SK-N-SH treated with all-trans-retinoic acid at 6 μM for 48 hours (cell line): ENCODE measurements at regions not wholly inside any gene's neighbourhood (a gene's known extent, or its start where the extent isn't known, plus 50 kb on each side); places are given as distances from the start of the nearest gene placed in this dataset.
"Not testable (repeated sequence)": the region's sequence is repeated elsewhere in the genome, so short reads cannot be mapped to it uniquely, and the experiment has no call there.

Source experiments
- CSDC2 ChIP-seq: fragments of 250-450 bp; sonication (Bioruptor Pico); IDR thresholded peaks from 2 replicates; pipeline ENCODE4 v1.5.0; 2020; ENCODE audit warnings: mild to moderate bottlenecking, moderate library complexity
- CSRNP3 ChIP-seq: fragments of 250-450 bp; sonication (Bioruptor Pico); IDR thresholded peaks from 2 replicates; pipeline ENCODE4 v1.5.1; 2021; ENCODE audit warnings: mild to moderate bottlenecking, moderate library complexity
- ESRRG ChIP-seq: fragments of 250-450 bp; sonication (Bioruptor Pico); IDR thresholded peaks from 2 replicates; pipeline ENCODE4 v1.6.1; 2021; ENCODE audit warnings: mild to moderate bottlenecking
- OSR1 ChIP-seq: fragments of 250-450 bp; sonication (Bioruptor Pico); IDR thresholded peaks from 2 replicates; pipeline ENCODE4 v1.8.0; 2022; ENCODE audit warnings: moderate library complexity, mild to moderate bottlenecking, inconsistent platforms
- PATZ1 ChIP-seq: fragments of 250-450 bp; sonication (Bioruptor Pico); IDR thresholded peaks from 2 replicates; pipeline ENCODE4 v1.8.0; 2020; ENCODE audit warnings: mild to moderate bottlenecking, moderate library complexity, borderline replicate concordance
- POU6F1 ChIP-seq: fragments of 250-450 bp; sonication (Bioruptor Pico); IDR thresholded peaks from 2 replicates; pipeline ENCODE4 v1.8.0; 2021; ENCODE audit warnings: low read depth, mild to moderate bottlenecking, moderate library complexity, borderline replicate concordance
- SNAI2 ChIP-seq: fragments of 250-450 bp; sonication (Bioruptor Pico); IDR thresholded peaks from 2 replicates; pipeline ENCODE4 v1.5.0; 2020; ENCODE audit warnings: mild to moderate bottlenecking, moderate library complexity
- TCF4 ChIP-seq: fragments of 250-450 bp; sonication (Bioruptor Pico); IDR thresholded peaks from 2 replicates; pipeline ENCODE4 v1.8.0; 2021; ENCODE audit warnings: mild to moderate bottlenecking, moderate library complexity, borderline replicate concordance
- TOX ChIP-seq: fragments of 250-450 bp; sonication (Bioruptor Pico); IDR thresholded peaks from 2 replicates; pipeline ENCODE4 v1.8.0; 2021; ENCODE audit warnings: mild to moderate bottlenecking, moderate library complexity, borderline replicate concordance
- TSHZ2 ChIP-seq: fragments of 250-450 bp; sonication (Bioruptor Pico); IDR thresholded peaks from 2 replicates; pipeline ENCODE4 v1.5.0; 2020; ENCODE audit warnings: mild to moderate bottlenecking, moderate library complexity
- ZC3H10 ChIP-seq: fragments of 250-450 bp; sonication (Bioruptor Pico); IDR thresholded peaks from 2 replicates; pipeline ENCODE4 v1.5.1; 2021; ENCODE audit warnings: mild to moderate bottlenecking, moderate library complexity
- ZFP3 ChIP-seq: fragments of 250-450 bp; sonication (Bioruptor Pico); IDR thresholded peaks from 2 replicates; pipeline ENCODE4 v1.5.0; 2020; ENCODE audit warnings: mild to moderate bottlenecking, moderate library complexity
- ZFP30 ChIP-seq: fragments of 450-650 bp; formaldehyde crosslinking; IDR thresholded peaks from 2 replicates; pipeline ENCODE4 v1.5.0; 2022; ENCODE audit warnings: mild to moderate bottlenecking, moderate library complexity
- ZNF565 ChIP-seq: fragments of 450-650 bp; formaldehyde crosslinking; conservative IDR thresholded peaks from 2 replicates; pipeline ENCODE4 v1.5.0; 2020; ENCODE audit warnings: low read depth, mild to moderate bottlenecking, moderate library complexity

GRCh38 chr10:133686992-133687391 is 60.4 kb upstream of the FRG2B start:
- not testable (repeated sequence) for TF ChIP-seq CSDC2; ZC3H10; ESRRG (CRISPR knock-in tag); OSR1 (CRISPR knock-in tag); SNAI2 (CRISPR knock-in tag); ZFP30 (CRISPR knock-in tag); TSHZ2 (CRISPR knock-in tag); CSRNP3; ZFP3; TOX (CRISPR knock-in tag); PATZ1 (CRISPR knock-in tag); TCF4 (CRISPR knock-in tag); POU6F1 (CRISPR knock-in tag); ZNF565 (CRISPR knock-in tag)
